ENCODE measurements at regions not wholly inside any gene's neighbourhood (a gene's known extent, or its start where the extent isn't known, plus 50 kb on each side); places are given as distances from the start of the nearest gene placed in this dataset.
"Not testable (repeated sequence)": the region's sequence is repeated elsewhere in the genome, so short reads cannot be mapped to it uniquely, and the experiment has no call there.

GRCh38 chr3:197404030-197404429, 105.6 kb upstream of the DLG1 start:
- ATAC-seq (ENCODE audit: low read depth): no peak
- Histone ChIP-seq H3K27ac (ENCODE audit: poor library complexity, severe bottlenecking) (no peak overlapping the region), H3K36me3 (ENCODE audit: low read depth) (no peaks in the 10 kb centered on the region), H3K4me1 (ENCODE audit: insufficient read depth, poor library complexity, severe bottlenecking) (no peaks in the 10 kb centered on the region), H3K27me3 (ENCODE audit: insufficient read depth, poor library complexity, severe bottlenecking) (no peaks in the 10 kb centered on the region), H3K4me3 (ENCODE audit: severe bottlenecking) (no peak overlapping the region), H3K9me3 (ENCODE audit: severe bottlenecking) (no peaks in the 10 kb centered on the region)
- no peak for TF ChIP-seq CTCF (IDR thresholded peaks at IDR 0.05; ENCODE audit: poor library complexity, severe bottlenecking)
- DNase-seq (ENCODE audit: low spot score): no peak

- H3K36me3 ChIP-seq (ENCODE audit: low read depth); ATAC-seq (ENCODE audit: low read depth); H3K4me3 ChIP-seq (ENCODE audit: severe bottlenecking); H3K9me3 ChIP-seq (ENCODE audit: severe bottlenecking); H3K27ac ChIP-seq (ENCODE audit: poor library complexity, severe bottlenecking); H3K4me1 ChIP-seq (ENCODE audit: insufficient read depth, poor library complexity, severe bottlenecking); DNase-seq (ENCODE audit: low spot score); H3K27me3 ChIP-seq (ENCODE audit: insufficient read depth, poor library complexity, severe bottlenecking): not testable (repeated sequence)
Observed at GRCh38 chr3:197402401-197402800, 104.0 kb upstream of the DLG1 start.

- Histone ChIP-seq H3K9me3 (ENCODE audit: severe bottlenecking) (no peaks in the 10 kb centered on the region), H3K4me1 (ENCODE audit: insufficient read depth, poor library complexity, severe bottlenecking) (peaks cover 8% of the 10 kb centered on the region), H3K27ac (ENCODE audit: poor library complexity, severe bottlenecking) (no peak overlapping the region), H3K27me3 (ENCODE audit: insufficient read depth, poor library complexity, severe bottlenecking) (no peaks in the 10 kb centered on the region), H3K36me3 (ENCODE audit: low read depth) (no peaks in the 10 kb centered on the region), H3K4me3 (ENCODE audit: severe bottlenecking) (no peak overlapping the region)
- no peak for TF ChIP-seq CTCF (IDR thresholded peaks at IDR 0.05; ENCODE audit: poor library complexity, severe bottlenecking)
- ATAC-seq (ENCODE audit: low read depth): no peak
- no peak for DNase-seq (ENCODE audit: low spot score)
Observed at GRCh38 chr3:197399486-197399885, 101.1 kb upstream of the DLG1 start.

- no peak for ATAC-seq (ENCODE audit: low read depth)
- Histone ChIP-seq H3K27me3 (ENCODE audit: insufficient read depth, poor library complexity, severe bottlenecking) (no peaks in the 10 kb centered on the region), H3K4me1 (ENCODE audit: insufficient read depth, poor library complexity, severe bottlenecking) (peaks cover 19% of the 10 kb centered on the region), H3K27ac (ENCODE audit: poor library complexity, severe bottlenecking) (no peak overlapping the region), H3K4me3 (ENCODE audit: severe bottlenecking) (no peak overlapping the region), H3K9me3 (ENCODE audit: severe bottlenecking) (no peaks in the 10 kb centered on the region), H3K36me3 (ENCODE audit: low read depth) (no peaks in the 10 kb centered on the region)
- no peak for TF ChIP-seq CTCF (IDR thresholded peaks at IDR 0.05; ENCODE audit: poor library complexity, severe bottlenecking)
- DNase-seq (ENCODE audit: low spot score): no peak
Observed at GRCh38 chr3:197398286-197398878, 100.0 kb upstream of the DLG1 start.

GRCh38 chr3:197397838-197398237, 99.4 kb upstream of the DLG1 start:
- H3K9me3 ChIP-seq (ENCODE audit: severe bottlenecking): no peaks in the 10 kb centered on the region
- H3K4me1 ChIP-seq (ENCODE audit: insufficient read depth, poor library complexity, severe bottlenecking): peaks cover 19% of the 10 kb centered on the region
- no peak overlapping the region for H3K27ac ChIP-seq (ENCODE audit: poor library complexity, severe bottlenecking)
- H3K27me3 ChIP-seq (ENCODE audit: insufficient read depth, poor library complexity, severe bottlenecking): no peaks in the 10 kb centered on the region
- no peaks in the 10 kb centered on the region for H3K36me3 ChIP-seq (ENCODE audit: low read depth)
- ATAC-seq (ENCODE audit: low read depth): no peak
- H3K4me3 ChIP-seq (ENCODE audit: severe bottlenecking): no peak overlapping the region
- no peak for TF ChIP-seq CTCF (IDR thresholded peaks at IDR 0.05; ENCODE audit: poor library complexity, severe bottlenecking)
- no peak for DNase-seq (ENCODE audit: low spot score)
